WTC11 (cell line): ENCODE measurements at regions not wholly inside any gene's neighbourhood (a gene's known extent, or its start where the extent isn't known, plus 50 kb on each side); places are given as distances from the start of the nearest gene placed in this dataset.

Experiments used
- ATAC-seq: fragments of 200-7000 bp; cut with Tn5 transposase; 2 replicates; pipeline ENCODE4 v1.10.0; 2021; ENCODE audit warnings: mild to moderate bottlenecking, moderate library complexity
- CTCF ChIA-PET: fragments of 300-600 bp; sonication (Branson Sonifier 250); formaldehyde crosslinking; loops from one replicate; lab custom pipeline; 2021; ENCODE audit warnings: antibody characterized with exemption; lab: Charles Lee
- POLR2A ChIA-PET: fragments of 350-600 bp; sonication (Branson Sonifier 250); formaldehyde crosslinking; loops from one replicate; lab custom pipeline; 2021; ENCODE audit warnings: antibody characterized with exemption; lab: Charles Lee
- DNase-seq: peaks from one replicate; pipeline ENCODE4 v3.0.0; 2021; ENCODE audit warnings: low spot score
- H3K27ac Mint-ChIP-seq: 2 replicates; pipeline ENCODE4 v1.8.0; 2021; ENCODE audit warnings: mixed read lengths
- H3K27me3 Mint-ChIP-seq: 2 replicates; pipeline ENCODE4 v1.8.0; 2021; ENCODE audit warnings: low read depth, mild to moderate bottlenecking, moderate library complexity, mixed read lengths
- H3K36me3 Mint-ChIP-seq: 2 replicates; pipeline ENCODE4 v1.8.0; 2021; ENCODE audit warnings: mixed read lengths
- H3K4me1 Mint-ChIP-seq: 2 replicates; pipeline ENCODE4 v1.8.0; 2022; ENCODE audit warnings: mixed read lengths
- H3K4me3 Mint-ChIP-seq: 2 replicates; pipeline ENCODE4 v1.8.0; 2021; ENCODE audit warnings: mild to moderate bottlenecking, moderate library complexity, mixed read lengths
- H3K9me3 Mint-ChIP-seq: 2 replicates; pipeline ENCODE4 v1.8.0; 2021; ENCODE audit warnings: mixed read lengths
- CTCF ChIP-seq: fragments of 200-600 bp; IDR thresholded peaks from 2 replicates; pipeline ENCODE4 v1.8.0; 2022; ENCODE audit warnings: antibody characterized with exemption
- E2F5 ChIP-seq: sonication (generic); formaldehyde crosslinking; IDR thresholded peaks from 2 replicates; pipeline ENCODE4 v1.8.1; 2022; ENCODE audit warnings: mild to moderate bottlenecking, moderate library complexity, missing genetic modification reagents
- FOXP4 ChIP-seq: sonication (generic); formaldehyde crosslinking; IDR thresholded peaks from 2 replicates; pipeline ENCODE4 v1.8.0; 2022; ENCODE audit warnings: mild to moderate bottlenecking, missing genetic modification reagents
- GABPB1 ChIP-seq: sonication (generic); formaldehyde crosslinking; IDR thresholded peaks from 2 replicates; pipeline ENCODE4 v1.8.1; 2023; ENCODE audit warnings: mild to moderate bottlenecking, missing genetic modification reagents
- HMGA2 ChIP-seq: fragments of 250-450 bp; sonication (Bioruptor Pico); IDR thresholded peaks from 2 replicates; pipeline ENCODE4 v1.4.0; 2021; ENCODE audit warnings: mild to moderate bottlenecking, moderate library complexity
- KAT7 ChIP-seq: sonication (generic); formaldehyde crosslinking; IDR thresholded peaks from 2 replicates; pipeline ENCODE4 v1.8.1; 2023; ENCODE audit warnings: missing genetic modification reagents, mild to moderate bottlenecking, borderline replicate concordance
- MXD4 ChIP-seq: fragments of 250-450 bp; sonication (Bioruptor Pico); IDR thresholded peaks from 2 replicates; pipeline ENCODE4 v1.8.0; 2021; ENCODE audit warnings: mild to moderate bottlenecking, moderate library complexity, borderline replicate concordance
- NR3C1 ChIP-seq: sonication (generic); formaldehyde crosslinking; conservative IDR thresholded peaks from 2 replicates; pipeline ENCODE4 v1.8.1; 2023; ENCODE audit warnings: low read depth, mild to moderate bottlenecking, missing genetic modification reagents
- PRRX2 ChIP-seq: fragments of 250-450 bp; sonication (Bioruptor Pico); IDR thresholded peaks from 2 replicates; pipeline ENCODE4 v1.8.0; 2021; ENCODE audit warnings: mild to moderate bottlenecking
- ZNF317 ChIP-seq: sonication (generic); formaldehyde crosslinking; IDR thresholded peaks from 2 replicates; pipeline ENCODE4 v1.8.1; 2023; ENCODE audit warnings: low read depth, mild to moderate bottlenecking, moderate library complexity, missing genetic modification reagents, borderline replicate concordance
- TF ChIP-seq, protein P1 (sequence below): fragments of 250-450 bp; sonication (Bioruptor Pico); IDR thresholded peaks from 2 replicates; pipeline ENCODE4 v1.9.0; 2021; ENCODE audit warnings: mild to moderate bottlenecking
- TF ChIP-seq, protein P2 (sequence below): sonication (generic); formaldehyde crosslinking; IDR thresholded peaks from 2 replicates; pipeline ENCODE4 v1.8.1; 2023; ENCODE audit warnings: mild to moderate bottlenecking, missing genetic modification reagents
- TF ChIP-seq, protein P3 (sequence below): sonication (generic); formaldehyde crosslinking; IDR thresholded peaks from 2 replicates; pipeline ENCODE4 v1.8.0; 2022; ENCODE audit warnings: missing genetic modification reagents

DNA sequence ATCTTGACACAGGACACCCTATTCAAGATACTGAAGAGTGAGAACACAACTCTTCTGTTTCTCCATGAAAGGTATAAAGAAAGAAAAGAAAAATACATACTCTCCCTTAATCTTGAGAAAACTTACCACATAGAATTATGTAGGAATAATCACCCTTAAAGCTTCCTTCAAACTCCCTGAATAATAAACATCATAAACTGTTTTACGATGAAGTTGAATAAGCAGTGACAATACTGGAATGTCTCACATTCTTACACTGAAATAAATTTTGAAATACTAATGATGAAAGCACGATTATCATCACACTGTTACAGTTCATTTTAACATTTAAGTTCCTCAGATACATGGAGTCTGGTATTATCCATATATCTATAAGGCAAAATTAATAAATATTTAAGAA is 306.2 kb downstream of the IPMK start:
- ChIA-PET POLR2A (no interaction called here), CTCF (no interaction called here)
- no peak overlapping the region for H3K4me3 Mint-ChIP-seq
- ATAC-seq, result no peak
- TF ChIP-seq E2F5 (no peak), NR3C1 (no peak), MXD4 (no peak), KAT7 (no peak), CTCF (no peak), ZNF317 (CRISPR knock-in tag) (no peak), GABPB1 (CRISPR knock-in tag) (no peak), PRRX2 (CRISPR knock-in tag) (no peak), FOXP4 (CRISPR knock-in tag) (no peak)
- TF ChIP-seq, protein P1, sequence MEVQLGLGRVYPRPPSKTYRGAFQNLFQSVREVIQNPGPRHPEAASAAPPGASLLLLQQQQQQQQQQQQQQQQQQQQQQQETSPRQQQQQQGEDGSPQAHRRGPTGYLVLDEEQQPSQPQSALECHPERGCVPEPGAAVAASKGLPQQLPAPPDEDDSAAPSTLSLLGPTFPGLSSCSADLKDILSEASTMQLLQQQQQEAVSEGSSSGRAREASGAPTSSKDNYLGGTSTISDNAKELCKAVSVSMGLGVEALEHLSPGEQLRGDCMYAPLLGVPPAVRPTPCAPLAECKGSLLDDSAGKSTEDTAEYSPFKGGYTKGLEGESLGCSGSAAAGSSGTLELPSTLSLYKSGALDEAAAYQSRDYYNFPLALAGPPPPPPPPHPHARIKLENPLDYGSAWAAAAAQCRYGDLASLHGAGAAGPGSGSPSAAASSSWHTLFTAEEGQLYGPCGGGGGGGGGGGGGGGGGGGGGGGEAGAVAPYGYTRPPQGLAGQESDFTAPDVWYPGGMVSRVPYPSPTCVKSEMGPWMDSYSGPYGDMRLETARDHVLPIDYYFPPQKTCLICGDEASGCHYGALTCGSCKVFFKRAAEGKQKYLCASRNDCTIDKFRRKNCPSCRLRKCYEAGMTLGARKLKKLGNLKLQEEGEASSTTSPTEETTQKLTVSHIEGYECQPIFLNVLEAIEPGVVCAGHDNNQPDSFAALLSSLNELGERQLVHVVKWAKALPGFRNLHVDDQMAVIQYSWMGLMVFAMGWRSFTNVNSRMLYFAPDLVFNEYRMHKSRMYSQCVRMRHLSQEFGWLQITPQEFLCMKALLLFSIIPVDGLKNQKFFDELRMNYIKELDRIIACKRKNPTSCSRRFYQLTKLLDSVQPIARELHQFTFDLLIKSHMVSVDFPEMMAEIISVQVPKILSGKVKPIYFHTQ (CRISPR knock-in tag), result no peak
- TF ChIP-seq, protein P2, sequence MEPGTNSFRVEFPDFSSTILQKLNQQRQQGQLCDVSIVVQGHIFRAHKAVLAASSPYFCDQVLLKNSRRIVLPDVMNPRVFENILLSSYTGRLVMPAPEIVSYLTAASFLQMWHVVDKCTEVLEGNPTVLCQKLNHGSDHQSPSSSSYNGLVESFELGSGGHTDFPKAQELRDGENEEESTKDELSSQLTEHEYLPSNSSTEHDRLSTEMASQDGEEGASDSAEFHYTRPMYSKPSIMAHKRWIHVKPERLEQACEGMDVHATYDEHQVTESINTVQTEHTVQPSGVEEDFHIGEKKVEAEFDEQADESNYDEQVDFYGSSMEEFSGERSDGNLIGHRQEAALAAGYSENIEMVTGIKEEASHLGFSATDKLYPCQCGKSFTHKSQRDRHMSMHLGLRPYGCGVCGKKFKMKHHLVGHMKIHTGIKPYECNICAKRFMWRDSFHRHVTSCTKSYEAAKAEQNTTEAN (CRISPR knock-in tag), result no peak
- TF ChIP-seq, all 79 proteins: peak for 0
- 0 out of 2 replicates have a peak, but pooled peaks cover 3% of the 10 kb centered on the region for H3K9me3 Mint-ChIP-seq
- no peak for DNase-seq
- no peak overlapping the region for H3K27ac Mint-ChIP-seq
- no peaks in the 10 kb centered on the region for H3K36me3 Mint-ChIP-seq
- H3K27me3 Mint-ChIP-seq, result no peaks in the 10 kb centered on the region
- 0 out of 2 replicates have a peak, but pooled peaks cover 5% of the 10 kb centered on the region for H3K4me1 Mint-ChIP-seq

GRCh38 chr10:57960406-57960805 is 307.3 kb downstream of the IPMK start:
- H3K36me3 Mint-ChIP-seq, result no peaks in the 10 kb centered on the region
- TF ChIP-seq, protein P3, sequence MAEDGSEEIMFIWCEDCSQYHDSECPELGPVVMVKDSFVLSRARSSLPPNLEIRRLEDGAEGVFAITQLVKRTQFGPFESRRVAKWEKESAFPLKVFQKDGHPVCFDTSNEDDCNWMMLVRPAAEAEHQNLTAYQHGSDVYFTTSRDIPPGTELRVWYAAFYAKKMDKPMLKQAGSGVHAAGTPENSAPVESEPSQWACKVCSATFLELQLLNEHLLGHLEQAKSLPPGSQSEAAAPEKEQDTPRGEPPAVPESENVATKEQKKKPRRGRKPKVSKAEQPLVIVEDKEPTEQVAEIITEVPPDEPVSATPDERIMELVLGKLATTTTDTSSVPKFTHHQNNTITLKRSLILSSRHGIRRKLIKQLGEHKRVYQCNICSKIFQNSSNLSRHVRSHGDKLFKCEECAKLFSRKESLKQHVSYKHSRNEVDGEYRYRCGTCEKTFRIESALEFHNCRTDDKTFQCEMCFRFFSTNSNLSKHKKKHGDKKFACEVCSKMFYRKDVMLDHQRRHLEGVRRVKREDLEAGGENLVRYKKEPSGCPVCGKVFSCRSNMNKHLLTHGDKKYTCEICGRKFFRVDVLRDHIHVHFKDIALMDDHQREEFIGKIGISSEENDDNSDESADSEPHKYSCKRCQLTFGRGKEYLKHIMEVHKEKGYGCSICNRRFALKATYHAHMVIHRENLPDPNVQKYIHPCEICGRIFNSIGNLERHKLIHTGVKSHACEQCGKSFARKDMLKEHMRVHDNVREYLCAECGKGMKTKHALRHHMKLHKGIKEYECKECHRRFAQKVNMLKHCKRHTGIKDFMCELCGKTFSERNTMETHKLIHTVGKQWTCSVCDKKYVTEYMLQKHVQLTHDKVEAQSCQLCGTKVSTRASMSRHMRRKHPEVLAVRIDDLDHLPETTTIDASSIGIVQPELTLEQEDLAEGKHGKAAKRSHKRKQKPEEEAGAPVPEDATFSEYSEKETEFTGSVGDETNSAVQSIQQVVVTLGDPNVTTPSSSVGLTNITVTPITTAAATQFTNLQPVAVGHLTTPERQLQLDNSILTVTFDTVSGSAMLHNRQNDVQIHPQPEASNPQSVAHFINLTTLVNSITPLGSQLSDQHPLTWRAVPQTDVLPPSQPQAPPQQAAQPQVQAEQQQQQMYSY (CRISPR knock-in tag), result no peak
- TF ChIP-seq HMGA2 (CRISPR knock-in tag), result no peak
- ATAC-seq (no peak), DNase-seq (no peak)
- ChIA-PET POLR2A (no interaction called here), CTCF (no interaction called here)
- H3K9me3 Mint-ChIP-seq, result 0 out of 2 replicates have a peak, but pooled peaks cover 3% of the 10 kb centered on the region
- H3K4me1 Mint-ChIP-seq, result 0 out of 2 replicates have a peak, but pooled peaks cover 5% of the 10 kb centered on the region
- no peak overlapping the region for H3K4me3 Mint-ChIP-seq
- no peak overlapping the region for H3K27ac Mint-ChIP-seq
- H3K27me3 Mint-ChIP-seq, result no peaks in the 10 kb centered on the region
